Fibroblast of mammary gland (primary cell): ENCODE measurements at regions not wholly inside any gene's neighbourhood (a gene's known extent, or its start where the extent isn't known, plus 50 kb on each side); places are given as distances from the start of the nearest gene placed in this dataset.

Experiments used
- DNase-seq: peaks from one replicate; pipeline ENCODE4 v3.0.0-alpha.2; 2010; ENCODE audit warnings: low read depth
- H3K4me3 ChIP-seq: 2 replicates; pipeline ENCODE4 v1.5.1; 2011; ENCODE audit warnings: low read depth, mild to moderate bottlenecking, low read length, moderate library complexity; ENCODE audit not compliant: control insufficient read depth
- CTCF ChIP-seq: conservative IDR thresholded peaks from 2 replicates; pipeline ENCODE4 v1.5.1; 2011; ENCODE audit warnings: low read depth, low read length, inconsistent platforms; ENCODE audit not compliant: control insufficient read depth, insufficient read depth

DNA sequence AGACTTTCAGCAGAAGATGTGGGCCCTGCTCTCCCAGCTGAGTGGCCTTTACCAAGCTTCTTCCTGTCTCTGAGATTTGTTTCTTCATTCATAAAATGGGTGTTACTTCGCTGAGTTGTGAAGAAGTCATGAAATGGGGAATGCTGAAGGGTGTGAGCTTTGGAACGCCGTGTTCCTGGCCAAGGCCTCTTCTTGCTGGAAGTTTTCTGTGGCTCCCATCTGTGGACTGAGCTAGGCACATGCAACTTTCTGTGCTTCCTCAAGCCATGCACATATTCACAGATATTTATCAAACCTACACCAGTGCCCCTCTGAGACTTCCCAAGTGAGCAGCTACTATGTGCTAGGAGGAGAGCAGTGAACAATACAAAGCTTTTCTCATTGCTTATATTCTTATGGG is 106.3 kb upstream of the JUN start:
- TF ChIP-seq CTCF = no peak
- no peak overlapping the region for H3K4me3 ChIP-seq
- no peak for DNase-seq

- TF ChIP-seq CTCF = no peak
- H3K4me3 ChIP-seq = no peak overlapping the region
- DNase-seq = no peak
These were observed 106.8 kb upstream of the JUN start for GRCh38 chr1:58890609-58891008.

- DNase-seq = no peak
- no peak for TF ChIP-seq CTCF
- H3K4me3 ChIP-seq = no peak overlapping the region
These were observed 107.5 kb upstream of the JUN start for GRCh38 chr1:58891347-58891746.

DNA sequence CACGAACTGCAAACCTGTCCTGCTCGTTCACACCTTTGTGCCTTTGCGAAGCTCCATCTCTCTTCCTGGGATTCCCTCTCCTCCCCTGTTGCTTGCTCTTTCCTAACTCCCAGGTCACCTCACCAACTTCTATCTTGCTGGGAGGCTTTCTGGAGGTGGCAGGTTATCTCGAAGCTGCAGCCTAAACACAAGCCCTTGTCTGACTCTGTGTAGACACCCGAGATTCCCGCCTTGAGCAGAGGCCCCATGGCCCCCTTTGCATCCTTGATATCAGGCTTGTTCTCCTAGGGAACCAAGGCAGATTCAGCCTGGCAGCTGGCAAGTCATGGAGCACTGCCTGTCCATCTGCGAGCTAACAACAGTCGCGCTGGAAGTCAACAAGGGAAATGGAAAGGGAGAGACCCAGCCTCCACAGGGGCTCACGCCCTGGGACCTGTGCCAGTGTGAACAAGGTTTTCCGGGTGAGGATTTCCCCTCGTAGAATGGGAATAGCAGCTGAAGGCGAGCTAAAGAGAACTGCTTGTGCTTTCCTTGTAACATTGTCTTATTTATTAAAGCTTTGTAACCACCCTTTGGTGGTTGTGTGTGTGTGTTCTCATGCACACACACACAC is 109.5 kb upstream of the JUN start:
- no peak for DNase-seq
- H3K4me3 ChIP-seq = no peak overlapping the region
- TF ChIP-seq CTCF = no peak

DNA sequence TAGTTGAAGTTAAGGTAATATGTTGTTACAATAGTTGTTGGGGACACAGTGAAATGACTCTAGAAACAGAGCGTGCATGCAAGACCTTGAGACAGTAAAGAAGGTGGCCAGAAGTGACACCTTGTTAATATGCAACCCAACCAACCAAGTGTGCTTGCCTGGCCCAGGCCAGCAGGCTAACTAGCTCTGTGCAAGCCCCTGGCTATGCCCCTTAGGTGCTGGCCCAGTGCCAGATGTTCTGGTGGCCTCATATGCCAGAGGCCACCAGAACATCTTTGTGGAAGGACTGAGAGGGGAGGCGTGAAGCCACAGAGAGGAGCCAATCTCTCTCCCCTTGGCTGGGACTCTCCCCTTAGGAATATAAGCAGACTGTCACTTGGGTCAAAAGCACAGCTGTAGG is 111.2 kb upstream of the JUN start:
- H3K4me3 ChIP-seq = no peak overlapping the region
- DNase-seq = no peak
- no peak for TF ChIP-seq CTCF

DNA sequence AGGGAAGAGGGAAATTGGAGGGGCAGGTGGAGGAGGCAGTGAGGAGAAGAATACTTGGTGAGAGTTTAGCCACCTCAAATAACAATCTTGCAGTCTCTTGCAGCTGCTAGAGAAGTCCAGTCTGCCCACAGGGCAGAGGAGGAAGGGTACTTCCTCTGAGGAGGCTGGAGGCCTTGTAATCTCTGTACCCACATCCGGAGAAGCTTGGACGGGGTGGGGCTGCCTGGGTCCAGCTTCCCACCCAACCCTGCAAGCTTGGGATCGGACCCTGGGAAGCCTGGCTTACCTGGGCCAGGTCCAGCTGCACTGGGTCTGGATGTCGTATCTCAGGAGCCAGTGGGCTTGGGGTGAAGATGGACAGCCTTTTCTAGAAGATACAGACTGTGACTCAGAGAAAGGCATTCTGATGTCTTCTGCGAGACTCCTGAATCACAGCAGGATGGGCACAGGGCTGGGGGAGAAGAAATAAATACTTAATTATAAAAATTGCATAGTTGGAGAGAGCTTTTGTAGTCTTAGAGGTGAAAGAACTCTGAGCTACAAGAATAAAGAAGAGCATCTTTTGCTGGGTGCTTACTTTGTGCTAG is 111.8 kb upstream of the JUN start:
- no peak for DNase-seq
- H3K4me3 ChIP-seq = no peak overlapping the region
- no peak for TF ChIP-seq CTCF
